AG10803 (cell line): ENCODE measurements at regions not wholly inside any gene's neighbourhood (a gene's known extent, or its start where the extent isn't known, plus 50 kb on each side); places are given as distances from the start of the nearest gene placed in this dataset.

Experiments used
- DNase-seq: peaks from one replicate; pipeline ENCODE4 v3.0.0; 2010; ENCODE audit warnings: low read depth
- H3K4me3 ChIP-seq: 2 replicates; pipeline ENCODE4 v1.5.1; 2011; ENCODE audit warnings: mild to moderate bottlenecking, low read length, control low read depth
- CTCF ChIP-seq: conservative IDR thresholded peaks from 2 replicates; pipeline ENCODE4 v1.5.1; 2011; ENCODE audit warnings: mild to moderate bottlenecking, low read length, control low read depth, inconsistent platforms

- no peak overlapping the region for H3K4me3 ChIP-seq
- DNase-seq = no peak
- no peak for TF ChIP-seq CTCF
Observed at GRCh38 chr2:65729246-65729645, 296.8 kb upstream of the SPRED2 start.

- no peak for DNase-seq
- no peak for TF ChIP-seq CTCF
- H3K4me3 ChIP-seq = no peak overlapping the region
Observed at GRCh38 chr2:65728477-65729180, 296.2 kb upstream of the SPRED2 start.

GRCh38 chr2:65727816-65728215 is 295.4 kb upstream of the SPRED2 start:
- no peak overlapping the region for H3K4me3 ChIP-seq
- TF ChIP-seq CTCF = no peak
- no peak for DNase-seq

- TF ChIP-seq CTCF = no peak
- H3K4me3 ChIP-seq = no peak overlapping the region
- DNase-seq = no peak
Observed at GRCh38 chr2:65727381-65727780, 295.0 kb upstream of the SPRED2 start.

GRCh38 chr2:65724752-65725151 is 292.4 kb upstream of the SPRED2 start:
- no peak for TF ChIP-seq CTCF
- DNase-seq = no peak
- no peak overlapping the region for H3K4me3 ChIP-seq

GRCh38 chr2:65724336-65724735 is 291.9 kb upstream of the SPRED2 start:
- H3K4me3 ChIP-seq = no peak overlapping the region
- no peak for DNase-seq
- no peak for TF ChIP-seq CTCF

GRCh38 chr2:65722028-65722778 is 289.8 kb upstream of the SPRED2 start:
- H3K4me3 ChIP-seq = no peak overlapping the region
- DNase-seq = peak; percentile 20
- TF ChIP-seq CTCF = 0 out of 2 replicates have a peak, but pooled peaks have one; percentile 24
